Astrocyte (in vitro differentiated cells and primary cell): ENCODE measurements at regions not wholly inside any gene's neighbourhood (a gene's known extent, or its start where the extent isn't known, plus 50 kb on each side); places are given as distances from the start of the nearest gene placed in this dataset.
"Not testable (repeated sequence)": the region's sequence is repeated elsewhere in the genome, so short reads cannot be mapped to it uniquely, and the experiment has no call there.

Source experiments
- DNase-seq: peaks from one replicate; pipeline ENCODE4 v3.0.0-alpha.2; 2010; ENCODE audit warnings: low read depth
- FAIRE-seq: peaks from 2 replicates; lab custom pipeline; 2011; peaks lifted over from hg19 to GRCh38; lab: Jason Lieb, UNC
- H2AFZ ChIP-seq: 2 replicates; pipeline ENCODE4 v1.6.0; 2012; ENCODE audit warnings: low read depth, low read length, inconsistent platforms
- H3K27ac ChIP-seq: 2 replicates; pipeline ENCODE4 v1.5.1; 2011; ENCODE audit warnings: low read depth, low read length, inconsistent platforms
- H3K27me3 ChIP-seq: 2 replicates; pipeline ENCODE4 v1.6.0; 2011; ENCODE audit warnings: low read length, inconsistent platforms; ENCODE audit not compliant: insufficient read depth
- H3K36me3 ChIP-seq: 2 replicates; pipeline ENCODE4 v1.5.1; 2011; ENCODE audit warnings: low read length, inconsistent platforms; ENCODE audit not compliant: insufficient read depth
- H3K4me1 ChIP-seq: 2 replicates; pipeline ENCODE4 v1.5.1; 2011; ENCODE audit warnings: low read length, inconsistent platforms; ENCODE audit not compliant: insufficient read depth
- H3K4me2 ChIP-seq: 2 replicates; pipeline ENCODE4 v1.6.0; 2012; ENCODE audit warnings: low read length, inconsistent platforms
- H3K4me3 ChIP-seq: 2 replicates; pipeline ENCODE4 v1.5.1; 2011; ENCODE audit warnings: low read depth, mild to moderate bottlenecking, low read length, inconsistent platforms; ENCODE audit not compliant: insufficient read depth
- H3K79me2 ChIP-seq: 2 replicates; pipeline ENCODE4 v1.6.0; 2012; ENCODE audit warnings: mild to moderate bottlenecking, low read length, inconsistent platforms; ENCODE audit not compliant: insufficient read depth
- H3K9ac ChIP-seq: 2 replicates; pipeline ENCODE4 v1.6.0; 2012; ENCODE audit warnings: mild to moderate bottlenecking, low read length, inconsistent platforms
- H3K9me3 ChIP-seq: 2 replicates; pipeline ENCODE4 v1.5.1; 2012; ENCODE audit warnings: low read depth, mild to moderate bottlenecking, low read length, inconsistent platforms; ENCODE audit not compliant: insufficient read depth
- H4K20me1 ChIP-seq: 2 replicates; pipeline ENCODE4 v1.6.0; 2012; ENCODE audit warnings: low read length, inconsistent platforms; ENCODE audit not compliant: insufficient read depth
- H3K27ac Mint-ChIP-seq: one replicate; pipeline ENCODE4 v1.8.0; 2021; ENCODE audit warnings: mild to moderate bottlenecking, mixed read lengths; ENCODE audit not compliant: unreplicated experiment
- H3K27me3 Mint-ChIP-seq: one replicate; pipeline ENCODE4 v1.8.0; 2021; ENCODE audit warnings: low read depth, mixed read lengths; ENCODE audit not compliant: unreplicated experiment
- H3K36me3 Mint-ChIP-seq: one replicate; pipeline ENCODE4 v1.8.0; 2021; ENCODE audit warnings: low read depth, mixed read lengths; ENCODE audit not compliant: unreplicated experiment
- H3K4me1 Mint-ChIP-seq: one replicate; pipeline ENCODE4 v1.8.0; 2021; ENCODE audit warnings: low read depth, mixed read lengths; ENCODE audit not compliant: unreplicated experiment
- H3K4me3 Mint-ChIP-seq: one replicate; pipeline ENCODE4 v1.8.0; 2021; ENCODE audit warnings: mild to moderate bottlenecking, moderate library complexity, mixed read lengths; ENCODE audit not compliant: unreplicated experiment
- H3K9me3 Mint-ChIP-seq: one replicate; pipeline ENCODE4 v1.8.0; 2021; ENCODE audit warnings: mild to moderate bottlenecking, mixed read lengths; ENCODE audit not compliant: unreplicated experiment
- CTCF ChIP-seq: IDR thresholded peaks from 2 replicates; pipeline ENCODE4 v1.5.1; 2011; ENCODE audit warnings: low read depth, mild to moderate bottlenecking, inconsistent platforms, low read length, moderate library complexity; ENCODE audit not compliant: insufficient read depth
- EZH2 ChIP-seq: IDR thresholded peaks from 2 replicates; pipeline ENCODE4 v1.6.1; 2012; ENCODE audit warnings: mild to moderate bottlenecking, low read length, inconsistent platforms; ENCODE audit not compliant: insufficient read depth

- H3K36me3 ChIP-seq: no peaks in the 10 kb centered on the region
- no peaks in the 10 kb centered on the region for H3K4me1 ChIP-seq
- H2AFZ ChIP-seq: no peak overlapping the region
- Mint-ChIP-seq H3K4me3 (no peak overlapping the region), H3K36me3 (no peaks in the 10 kb centered on the region), H3K27me3 (no peaks in the 10 kb centered on the region), H3K9me3 (no peaks in the 10 kb centered on the region), H3K27ac (no peak overlapping the region), H3K4me1 (no peaks in the 10 kb centered on the region)
- DNase-seq (no peak), FAIRE-seq (no peak)
- no peak overlapping the region for H3K27ac ChIP-seq
- no peak overlapping the region for H3K9ac ChIP-seq
- no peaks in the 10 kb centered on the region for H4K20me1 ChIP-seq
- H3K9me3 ChIP-seq: no peaks in the 10 kb centered on the region
- no peak overlapping the region for H3K4me3 ChIP-seq
- no peaks in the 10 kb centered on the region for H3K79me2 ChIP-seq
- H3K27me3 ChIP-seq: no peaks in the 10 kb centered on the region
- H3K4me2 ChIP-seq: no peak overlapping the region
- TF ChIP-seq EZH2: no peak
- no peak for TF ChIP-seq CTCF
Measured at GRCh38 chr16:62741692-62742091, 705.5 kb upstream of the CDH8 start.

- H3K4me3 Mint-ChIP-seq: no peak overlapping the region
- no peak for FAIRE-seq
- no peak for DNase-seq
- H3K27me3 ChIP-seq: no peaks in the 10 kb centered on the region
- H3K4me1 ChIP-seq: no peaks in the 10 kb centered on the region
- no peaks in the 10 kb centered on the region for H3K36me3 Mint-ChIP-seq
- H3K27ac Mint-ChIP-seq: no peak overlapping the region
- TF ChIP-seq CTCF: no peak
- TF ChIP-seq EZH2: no peak
- H4K20me1 ChIP-seq: no peaks in the 10 kb centered on the region
- H3K4me3 ChIP-seq: no peak overlapping the region
- H3K9me3 Mint-ChIP-seq: no peaks in the 10 kb centered on the region
- H2AFZ ChIP-seq: no peak overlapping the region
- no peak overlapping the region for H3K9ac ChIP-seq
- H3K4me1 Mint-ChIP-seq: no peaks in the 10 kb centered on the region
- no peak overlapping the region for H3K4me2 ChIP-seq
- no peak overlapping the region for H3K27ac ChIP-seq
- H3K36me3 ChIP-seq: no peaks in the 10 kb centered on the region
- no peaks in the 10 kb centered on the region for H3K27me3 Mint-ChIP-seq
- H3K9me3 ChIP-seq: no peaks in the 10 kb centered on the region
- no peaks in the 10 kb centered on the region for H3K79me2 ChIP-seq
Measured at GRCh38 chr16:62738666-62739460, 702.6 kb upstream of the CDH8 start.

- no peaks in the 10 kb centered on the region for H3K36me3 ChIP-seq
- Mint-ChIP-seq H3K4me1 (no peaks in the 10 kb centered on the region), H3K27ac (no peak overlapping the region), H3K9me3 (no peaks in the 10 kb centered on the region), H3K4me3 (no peak overlapping the region), H3K36me3 (no peaks in the 10 kb centered on the region), H3K27me3 (no peaks in the 10 kb centered on the region)
- no peak overlapping the region for H3K4me3 ChIP-seq
- no peak overlapping the region for H3K4me2 ChIP-seq
- H4K20me1 ChIP-seq: no peaks in the 10 kb centered on the region
- no peak overlapping the region for H3K9ac ChIP-seq
- FAIRE-seq: no peak
- DNase-seq: no peak
- no peaks in the 10 kb centered on the region for H3K79me2 ChIP-seq
- no peak overlapping the region for H3K27ac ChIP-seq
- H3K9me3 ChIP-seq: no peaks in the 10 kb centered on the region
- no peak overlapping the region for H2AFZ ChIP-seq
- TF ChIP-seq EZH2: no peak
- no peaks in the 10 kb centered on the region for H3K4me1 ChIP-seq
- no peaks in the 10 kb centered on the region for H3K27me3 ChIP-seq
Measured at GRCh38 chr16:62732092-62732491, 695.9 kb upstream of the CDH8 start.

GRCh38 chr16:62724670-62725269 lies 688.5 kb upstream of the CDH8 start:
- not testable (repeated sequence) for H3K9me3 ChIP-seq, H3K36me3 ChIP-seq, H2AFZ ChIP-seq, H3K4me1 ChIP-seq, H3K9me3 Mint-ChIP-seq, H3K4me3 Mint-ChIP-seq, H3K27me3 ChIP-seq, H3K4me2 ChIP-seq, H3K27ac Mint-ChIP-seq, FAIRE-seq, DNase-seq, H3K9ac ChIP-seq, H3K27ac ChIP-seq, H3K4me3 ChIP-seq, H3K79me2 ChIP-seq, H3K27me3 Mint-ChIP-seq, H4K20me1 ChIP-seq, H3K36me3 Mint-ChIP-seq, H3K4me1 Mint-ChIP-seq
